Endothelial cell of umbilical vein (primary cell): ENCODE measurements at regions not wholly inside any gene's neighbourhood (a gene's known extent, or its start where the extent isn't known, plus 50 kb on each side); places are given as distances from the start of the nearest gene placed in this dataset.

Source experiments
- BruUV-seq: library from RNA; stranded (reverse); fragments of 400-500 nt; replicated peaks from 2 replicates; lab custom pipeline; 2021; lab: Mats Ljungman, UMichigan
- CTCF ChIA-PET: fragments of 300-600, 350-600 bp; sonication (Branson Sonifier 250); formaldehyde crosslinking; loops from one replicate; lab custom pipeline; 2021; ENCODE audit warnings: antibody characterized with exemption, inconsistent platforms; lab: Charles Lee
- POLR2A ChIA-PET: fragments of 300-600, 350-600 bp; sonication (Branson Sonifier 250); formaldehyde crosslinking; loops from one replicate; lab custom pipeline; 2021; ENCODE audit warnings: antibody characterized with exemption, inconsistent platforms; lab: Charles Lee
- DNase-seq: peaks from one replicate; pipeline ENCODE4 v3.0.0-alpha.2; 2011; ENCODE audit warnings: low read depth, low spot score
- FAIRE-seq: peaks from 2 replicates; lab custom pipeline; 2011; peaks lifted over from hg19 to GRCh38; lab: Jason Lieb, UNC
- H2AFZ ChIP-seq: 2 replicates; pipeline ENCODE4 v1.6.0; 2012; ENCODE audit warnings: low read depth, low read length, control low read depth, inconsistent platforms
- H3K27ac ChIP-seq: 2 replicates; pipeline ENCODE4 v1.5.1; 2011; ENCODE audit warnings: low read depth, mild to moderate bottlenecking, control low read depth, low read length, moderate library complexity; ENCODE audit not compliant: insufficient read depth
- H3K27me3 ChIP-seq, 2 experiments: 2 replicates each; pipeline versions ENCODE4 v1.6.0 to v1.6.1; 2011; ENCODE audit warnings: low read length in 2 of 2, mixed read lengths in 1 of 2; ENCODE audit not compliant: control insufficient read depth in 2 of 2, insufficient read depth in 2 of 2
- H3K36me3 ChIP-seq, 2 experiments: 2 replicates in 1 of 2; 3 replicates in 1 of 2; pipeline ENCODE4 v1.5.1; 2011; ENCODE audit warnings: low read length in 2 of 2, mild to moderate bottlenecking in 1 of 2, moderate library complexity in 1 of 2; ENCODE audit not compliant: control insufficient read depth in 2 of 2, insufficient read depth in 2 of 2; ENCODE audit errors: extremely low read depth in 1 of 2
- H3K4me1 ChIP-seq: 3 replicates; pipeline ENCODE4 v1.5.1; 2011; ENCODE audit warnings: mild to moderate bottlenecking, low read length; ENCODE audit not compliant: control insufficient read depth, insufficient read depth; ENCODE audit errors: extremely low read depth
- H3K4me2 ChIP-seq: 2 replicates; pipeline ENCODE4 v1.6.1; 2011; ENCODE audit warnings: low read length, control low read depth, mixed read lengths; ENCODE audit not compliant: insufficient read depth
- H3K4me3 ChIP-seq, 3 experiments: fragments of 200-600 bp in 1 of 3; sonication (generic), shearing (Covaris generic) in 1 of 3; replicated peaks in 1 of 3; 2 replicates each; pipeline ENCODE4 v1.5.1; 2011 to 2016; ENCODE audit warnings: control low read depth in 3 of 3, low read length in 3 of 3, mild to moderate bottlenecking in 2 of 3, inconsistent platforms in 1 of 3, low read depth in 1 of 3, moderate library complexity in 1 of 3; ENCODE audit not compliant: insufficient read depth in 1 of 3
- H3K79me2 ChIP-seq: 2 replicates; pipeline ENCODE4 v1.6.0; 2012; ENCODE audit warnings: low read length, inconsistent platforms; ENCODE audit not compliant: control insufficient read depth, insufficient read depth
- H3K9ac ChIP-seq: replicated peaks from 2 replicates; pipeline ENCODE3; 2011; ENCODE audit warnings: low read length, control low read depth; ENCODE audit not compliant: insufficient read depth; ENCODE audit errors: extremely low read depth
- H3K9me1 ChIP-seq: replicated peaks from 3 replicates; pipeline ENCODE4 v1.6.0; 2011; ENCODE audit warnings: mild to moderate bottlenecking, low read length; ENCODE audit not compliant: control insufficient read depth, insufficient read depth; ENCODE audit errors: extremely low read depth
- H3K9me3 ChIP-seq: replicated peaks from 2 replicates; pipeline ENCODE4 v1.5.1; 2012; ENCODE audit warnings: low read length, inconsistent platforms; ENCODE audit not compliant: control insufficient read depth, insufficient read depth
- H4K20me1 ChIP-seq: replicated peaks from 2 replicates; pipeline ENCODE3; 2011; ENCODE audit warnings: mild to moderate bottlenecking, low read length; ENCODE audit not compliant: control insufficient read depth, insufficient read depth; ENCODE audit errors: extremely low read depth
- CTCF ChIP-seq, 2 donors: IDR thresholded peaks; 1 replicate in 1 of 2; 2 replicates in 1 of 2; pipeline ENCODE4 v1.5.1; 2011; ENCODE audit warnings: low read length in 2 of 2, mild to moderate bottlenecking in 2 of 2, moderate library complexity in 2 of 2, control low read depth in 1 of 2, inconsistent platforms in 1 of 2, low read depth in 1 of 2; ENCODE audit not compliant: insufficient read depth in 1 of 2; ENCODE audit errors: extremely low read depth in 1 of 2
- EZH2 ChIP-seq: IDR thresholded peaks from 2 replicates; pipeline ENCODE4 v1.6.1; 2012; ENCODE audit warnings: borderline replicate concordance, low read depth, mild to moderate bottlenecking, moderate library complexity, low read length, inconsistent platforms; ENCODE audit not compliant: severe bottlenecking
- FOS ChIP-seq: IDR thresholded peaks from 2 replicates; pipeline ENCODE4 v1.6.1; 2011; ENCODE audit warnings: mild to moderate bottlenecking, low read length, moderate library complexity, borderline replicate concordance; ENCODE audit not compliant: insufficient read depth
- GATA2 ChIP-seq: IDR thresholded peaks from 2 replicates; pipeline ENCODE4 v1.7.0; 2011; ENCODE audit warnings: low read depth, mild to moderate bottlenecking, moderate library complexity, mixed read lengths, low read length; ENCODE audit not compliant: insufficient read length, insufficient read depth
- JUN ChIP-seq: IDR thresholded peaks from 2 replicates; pipeline ENCODE4 v1.6.1; 2011; ENCODE audit warnings: borderline replicate concordance, low read depth; ENCODE audit not compliant: insufficient read length, insufficient read depth
- MAX ChIP-seq: IDR thresholded peaks from 2 replicates; pipeline ENCODE4 v1.6.1; 2011; ENCODE audit not compliant: insufficient read depth, insufficient read length
- MYC ChIP-seq: IDR thresholded peaks from one replicate; pipeline ENCODE4 v1.6.1; 2011; ENCODE audit warnings: mild to moderate bottlenecking, low read depth, low read length
- POLR2AphosphoS5 ChIP-seq: IDR thresholded peaks from 2 replicates; pipeline ENCODE4 v1.6.1; 2012; ENCODE audit warnings: low read depth, mild to moderate bottlenecking, control low read depth, low read length, moderate library complexity; ENCODE audit not compliant: insufficient read depth
- dilution Hi-C: fragments of 300-500 bp; cut with MboI; formaldehyde crosslinking; loops from one replicate; pipeline ENCODE4 v1.15.0; 2019; ENCODE audit warnings: low sequenced_read_pairs; ENCODE audit not compliant: extremely low pct_ligation_motif_present
- intact Hi-C: fragments of 100-400 bp; cut with micrococcal nuclease; formaldehyde crosslinking; loops from one replicate; pipeline ENCODE4 v1.10.0; 2022

DNA sequence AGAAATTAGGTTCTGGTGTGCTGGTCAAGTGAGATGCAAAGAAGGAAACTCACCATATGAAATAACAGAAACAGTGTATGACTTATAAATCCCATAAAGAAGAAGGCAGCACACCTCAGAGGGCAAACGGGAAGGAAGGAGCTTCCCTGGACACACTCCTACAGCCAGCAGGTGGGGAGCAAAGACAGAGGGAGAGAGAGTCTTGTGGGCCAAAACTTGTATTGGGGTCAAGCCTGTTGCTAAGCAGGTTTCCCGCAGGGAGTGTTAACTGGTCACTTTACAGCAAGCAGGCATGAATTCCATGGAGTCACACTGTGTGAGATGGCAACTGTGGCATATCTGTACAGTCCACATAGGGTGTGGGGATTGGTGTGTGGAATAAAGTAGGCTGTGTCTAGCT lies 222.9 kb upstream of the NDN start:
- Histone ChIP-seq H3K36me3 (no peaks in the 10 kb centered on the region), H2AFZ (no peak overlapping the region), H3K9me3 (no peaks in the 10 kb centered on the region), H3K4me1 (no peaks in the 10 kb centered on the region), H3K79me2 (no peaks in the 10 kb centered on the region), H3K9me1 (no peaks in the 10 kb centered on the region), H4K20me1 (no peaks in the 10 kb centered on the region), H3K4me2 (no peak overlapping the region), H3K9ac (no peak overlapping the region), H3K4me3 (no peak overlapping the region), H3K27me3 (no peaks in the 10 kb centered on the region), H3K27ac (no peak overlapping the region)
- no TSS peak for BruUV-seq
- DNase-seq (no peak), FAIRE-seq (no peak)
- POLR2A ChIA-PET = no interaction called here
- CTCF ChIA-PET = no interaction called here
- intact Hi-C loops (no loop called here), dilution Hi-C loops (no loop called here)
- TF ChIP-seq POLR2AphosphoS5 (no peak), MYC (no peak), JUN (no peak), GATA2 (no peak), MAX (no peak), FOS (no peak), CTCF (IDR thresholded peaks at IDR 0.05; ENCODE audit: extremely low read depth in 1 of 2, insufficient read depth in 1 of 2, low read depth in 1 of 2, low read length in 2 of 2) (no peak), EZH2 (no peak)
